ENCODE measurements at regions not wholly inside any gene's neighbourhood (a gene's known extent, or its start where the extent isn't known, plus 50 kb on each side); places are given as distances from the start of the nearest gene placed in this dataset.

- no peak for TF ChIP-seq POLR2A (IDR thresholded peaks at IDR 0.05)
- no peak for TF ChIP-seq CTCF (IDR thresholded peaks at IDR 0.05)
- no peak for TF ChIP-seq EP300 (IDR thresholded peaks at IDR 0.05)
These were observed 72.5 kb downstream of the MAGEF1 start for GRCh38 chr3:184639351-184639750.
